HEK293 (cell line): ENCODE measurements at regions not wholly inside any gene's neighbourhood (a gene's known extent, or its start where the extent isn't known, plus 50 kb on each side); places are given as distances from the start of the nearest gene placed in this dataset.

Experiments
- CTCF ChIA-PET: fragments of 350-600 bp; formaldehyde crosslinking; extraction: SDS; loops from one replicate; lab custom pipeline; 2021; ENCODE audit warnings: antibody characterized with exemption; lab: Yijun Ruan, JAX
- POLR2A ChIA-PET: fragments of 300-600 bp; formaldehyde crosslinking; extraction: SDS; loops from one replicate; lab custom pipeline; 2020; ENCODE audit warnings: antibody characterized with exemption, inconsistent platforms; lab: Yijun Ruan, JAX
- H3K27ac ChIP-seq: fragments of 200-500 bp; sonication (Bioruptor generic); 2 replicates; pipeline ENCODE4 v1.5.1; 2014; ENCODE audit warnings: low read depth, low read length, control low read depth, inconsistent platforms; ENCODE audit errors: extremely low read depth
- H3K36me3 ChIP-seq, 2 experiments: fragments of 200-500 bp in 1 of 2; sonication (Bioruptor generic) in 1 of 2; 1 replicate in 1 of 2; 2 replicates in 1 of 2; pipeline ENCODE4 v1.5.1; 2014 to 2017; ENCODE audit warnings: inconsistent platforms in 2 of 2, low read length in 2 of 2; ENCODE audit not compliant: control insufficient read depth in 2 of 2, insufficient read depth in 1 of 2
- H3K4me1 ChIP-seq: fragments of 200-500 bp; sonication (Bioruptor generic); 2 replicates; pipeline ENCODE4 v1.5.1; 2014; ENCODE audit warnings: mild to moderate bottlenecking, low read length, inconsistent platforms; ENCODE audit not compliant: control insufficient read depth, insufficient read depth
- H3K4me3 ChIP-seq: 2 replicates; pipeline ENCODE4 v1.5.1; 2011; ENCODE audit warnings: low read depth, mild to moderate bottlenecking, control low read depth, low read length, moderate library complexity
- H3K9me3 ChIP-seq: fragments of 200-500 bp; sonication (Bioruptor generic); 2 replicates; pipeline ENCODE4 v1.5.1; 2014; ENCODE audit warnings: low read depth, low read length, inconsistent platforms; ENCODE audit not compliant: control insufficient read depth, insufficient read depth
- BCL6B ChIP-seq: fragments of 450-650 bp; formaldehyde crosslinking; IDR thresholded peaks from 2 replicates; pipeline ENCODE4 v1.5.1; 2017; ENCODE audit warnings: missing biosample characterization, missing genetic modification characterization
- GLI2 ChIP-seq: fragments of 450-650 bp; formaldehyde crosslinking; IDR thresholded peaks from 2 replicates; pipeline ENCODE4; 2017; ENCODE audit warnings: missing biosample characterization, missing genetic modification characterization, low read depth, borderline replicate concordance
- IKZF3 ChIP-seq: fragments of 450-650 bp; IDR thresholded peaks from 2 replicates; pipeline ENCODE4 v1.5.0; 2018; ENCODE audit warnings: missing biosample characterization, mild to moderate bottlenecking, missing genetic modification characterization, moderate library complexity
- MZF1 ChIP-seq: fragments of 450-650 bp; formaldehyde crosslinking; IDR thresholded peaks from 2 replicates; pipeline ENCODE4 v1.5.1; 2017; ENCODE audit warnings: missing biosample characterization, missing genetic modification characterization, borderline replicate concordance
- SCRT2 ChIP-seq: fragments of 450-650 bp; formaldehyde crosslinking; IDR thresholded peaks from 2 replicates; pipeline ENCODE4 v1.5.1; 2016; ENCODE audit warnings: missing biosample characterization, missing genetic modification characterization
- SETDB1 ChIP-seq: IDR thresholded peaks from one replicate; pipeline ENCODE4 v1.6.1; 2017; ENCODE audit warnings: mild to moderate bottlenecking, low read length, moderate library complexity, mixed read lengths; ENCODE audit not compliant: insufficient read length
- ZBTB6 ChIP-seq: fragments of 450-650 bp; formaldehyde crosslinking; IDR thresholded peaks from 2 replicates; pipeline ENCODE4 v1.5.1; 2017; ENCODE audit warnings: missing biosample characterization, missing genetic modification characterization
- ZNF10 ChIP-seq: fragments of 450-650 bp; formaldehyde crosslinking; IDR thresholded peaks from 2 replicates; pipeline ENCODE4 v1.5.1; 2017; ENCODE audit warnings: missing biosample characterization, missing genetic modification characterization
- ZNF138 ChIP-seq: fragments of 450-650 bp; formaldehyde crosslinking; IDR thresholded peaks from 2 replicates; pipeline ENCODE4 v1.5.1; 2016; ENCODE audit warnings: missing biosample characterization, missing genetic modification characterization, borderline replicate concordance
- ZNF155 ChIP-seq: fragments of 450-650 bp; formaldehyde crosslinking; IDR thresholded peaks from 2 replicates; pipeline ENCODE4 v1.5.1; 2016; ENCODE audit warnings: missing biosample characterization, missing genetic modification characterization
- ZNF175 ChIP-seq: fragments of 450-650 bp; formaldehyde crosslinking; IDR thresholded peaks from 2 replicates; pipeline ENCODE4 v1.5.1; 2016; ENCODE audit warnings: missing biosample characterization, missing genetic modification characterization
- ZNF202 ChIP-seq: fragments of 450-650 bp; formaldehyde crosslinking; IDR thresholded peaks from 2 replicates; pipeline ENCODE4 v1.5.1; 2016; ENCODE audit warnings: missing biosample characterization, missing genetic modification characterization, borderline replicate concordance
- ZNF239 ChIP-seq: fragments of 450-650 bp; formaldehyde crosslinking; IDR thresholded peaks from 2 replicates; pipeline ENCODE4 v1.5.1; 2016; ENCODE audit warnings: missing biosample characterization, missing genetic modification characterization
- ZNF366 ChIP-seq: fragments of 450-650 bp; formaldehyde crosslinking; conservative IDR thresholded peaks from 2 replicates; pipeline ENCODE4 v1.5.1; 2016; ENCODE audit warnings: missing biosample characterization, missing genetic modification characterization
- ZNF433 ChIP-seq: fragments of 450-650 bp; formaldehyde crosslinking; IDR thresholded peaks from 2 replicates; pipeline ENCODE4 v1.5.1; 2016; ENCODE audit warnings: missing biosample characterization, missing genetic modification characterization, low read depth
- ZNF510 ChIP-seq: fragments of 450-650 bp; formaldehyde crosslinking; IDR thresholded peaks from 2 replicates; pipeline ENCODE4 v1.5.1; 2018; ENCODE audit warnings: mild to moderate bottlenecking, missing genetic modification characterization, missing biosample characterization; ENCODE audit not compliant: insufficient replicate concordance
- ZNF548 ChIP-seq: fragments of 450-650 bp; formaldehyde crosslinking; IDR thresholded peaks from 2 replicates; pipeline ENCODE4 v1.5.1; 2016; ENCODE audit warnings: missing biosample characterization, missing genetic modification characterization
- ZNF555 ChIP-seq: fragments of 450-650 bp; formaldehyde crosslinking; conservative IDR thresholded peaks from 2 replicates; pipeline ENCODE4 v1.5.1; 2017; ENCODE audit warnings: missing biosample characterization, mild to moderate bottlenecking, missing genetic modification characterization, inconsistent platforms
- ZNF580 ChIP-seq: fragments of 450-650 bp; formaldehyde crosslinking; IDR thresholded peaks from 2 replicates; pipeline ENCODE4 v1.5.1; 2016; ENCODE audit warnings: missing biosample characterization, missing genetic modification characterization
- ZNF621 ChIP-seq: fragments of 450-650 bp; formaldehyde crosslinking; IDR thresholded peaks from 2 replicates; pipeline ENCODE4 v1.5.1; 2017; ENCODE audit warnings: missing biosample characterization, missing genetic modification characterization
- ZNF704 ChIP-seq: fragments of 450-650 bp; formaldehyde crosslinking; IDR thresholded peaks from 2 replicates; pipeline ENCODE4 v1.5.1; 2016; ENCODE audit warnings: missing biosample characterization, missing genetic modification characterization
- ZNF830 ChIP-seq: fragments of 450-650 bp; IDR thresholded peaks from 2 replicates; pipeline ENCODE4 v1.5.0; 2018; ENCODE audit warnings: missing biosample characterization, missing genetic modification characterization, low read depth, mild to moderate bottlenecking, moderate library complexity
- ZNF843 ChIP-seq: fragments of 450-650 bp; formaldehyde crosslinking; IDR thresholded peaks from 2 replicates; pipeline ENCODE4 v1.5.1; 2016; ENCODE audit warnings: missing biosample characterization, missing genetic modification characterization
- TF ChIP-seq, protein P1 (sequence below): fragments of 450-650 bp; formaldehyde crosslinking; conservative IDR thresholded peaks from 2 replicates; pipeline ENCODE4 v1.5.1; 2016; ENCODE audit warnings: low read depth, missing biosample characterization, missing genetic modification characterization
- TF ChIP-seq, protein P2 (sequence below): fragments of 450-650 bp; formaldehyde crosslinking; IDR thresholded peaks from 2 replicates; pipeline ENCODE4 v1.5.1; 2016; ENCODE audit warnings: missing biosample characterization, missing genetic modification characterization

GRCh38 chr11:15883455-15883920, 472.9 kb downstream of the SOX6 start:
- no peaks in the 10 kb centered on the region for H3K4me1 ChIP-seq
- TF ChIP-seq ZNF548 (tag by site-specific recombination), result no peak
- no peak for TF ChIP-seq ZBTB6 (tag by site-specific recombination)
- TF ChIP-seq, protein P1, sequence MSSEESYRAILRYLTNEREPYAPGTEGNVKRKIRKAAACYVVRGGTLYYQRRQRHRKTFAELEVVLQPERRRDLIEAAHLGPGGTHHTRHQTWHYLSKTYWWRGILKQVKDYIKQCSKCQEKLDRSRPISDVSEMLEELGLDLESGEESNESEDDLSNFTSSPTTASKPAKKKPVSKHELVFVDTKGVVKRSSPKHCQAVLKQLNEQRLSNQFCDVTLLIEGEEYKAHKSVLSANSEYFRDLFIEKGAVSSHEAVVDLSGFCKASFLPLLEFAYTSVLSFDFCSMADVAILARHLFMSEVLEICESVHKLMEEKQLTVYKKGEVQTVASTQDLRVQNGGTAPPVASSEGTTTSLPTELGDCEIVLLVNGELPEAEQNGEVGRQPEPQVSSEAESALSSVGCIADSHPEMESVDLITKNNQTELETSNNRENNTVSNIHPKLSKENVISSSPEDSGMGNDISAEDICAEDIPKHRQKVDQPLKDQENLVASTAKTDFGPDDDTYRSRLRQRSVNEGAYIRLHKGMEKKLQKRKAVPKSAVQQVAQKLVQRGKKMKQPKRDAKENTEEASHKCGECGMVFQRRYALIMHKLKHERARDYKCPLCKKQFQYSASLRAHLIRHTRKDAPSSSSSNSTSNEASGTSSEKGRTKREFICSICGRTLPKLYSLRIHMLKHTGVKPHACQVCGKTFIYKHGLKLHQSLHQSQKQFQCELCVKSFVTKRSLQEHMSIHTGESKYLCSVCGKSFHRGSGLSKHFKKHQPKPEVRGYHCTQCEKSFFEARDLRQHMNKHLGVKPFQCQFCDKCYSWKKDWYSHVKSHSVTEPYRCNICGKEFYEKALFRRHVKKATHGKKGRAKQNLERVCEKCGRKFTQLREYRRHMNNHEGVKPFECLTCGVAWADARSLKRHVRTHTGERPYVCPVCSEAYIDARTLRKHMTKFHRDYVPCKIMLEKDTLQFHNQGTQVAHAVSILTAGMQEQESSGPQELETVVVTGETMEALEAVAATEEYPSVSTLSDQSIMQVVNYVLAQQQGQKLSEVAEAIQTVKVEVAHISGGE (tag by site-specific recombination), result no peak
- TF ChIP-seq ZNF138, result no peak
- no peak for TF ChIP-seq ZNF202 (tag by site-specific recombination)
- TF ChIP-seq, all 188 proteins: peak for 0
- Histone ChIP-seq H3K36me3 (no peaks in the 10 kb centered on the region), H3K9me3 (no peaks in the 10 kb centered on the region), H3K4me3 (no peak overlapping the region), H3K27ac (no peak overlapping the region)
- ChIA-PET CTCF (no interaction called here), POLR2A (no interaction called here)

GRCh38 chr11:15884141-15884540, 472.2 kb downstream of the SOX6 start:
- Histone ChIP-seq H3K27ac (no peak overlapping the region), H3K9me3 (no peaks in the 10 kb centered on the region), H3K4me1 (no peaks in the 10 kb centered on the region), H3K4me3 (no peak overlapping the region), H3K36me3 (no peaks in the 10 kb centered on the region)
- TF ChIP-seq, protein P2, sequence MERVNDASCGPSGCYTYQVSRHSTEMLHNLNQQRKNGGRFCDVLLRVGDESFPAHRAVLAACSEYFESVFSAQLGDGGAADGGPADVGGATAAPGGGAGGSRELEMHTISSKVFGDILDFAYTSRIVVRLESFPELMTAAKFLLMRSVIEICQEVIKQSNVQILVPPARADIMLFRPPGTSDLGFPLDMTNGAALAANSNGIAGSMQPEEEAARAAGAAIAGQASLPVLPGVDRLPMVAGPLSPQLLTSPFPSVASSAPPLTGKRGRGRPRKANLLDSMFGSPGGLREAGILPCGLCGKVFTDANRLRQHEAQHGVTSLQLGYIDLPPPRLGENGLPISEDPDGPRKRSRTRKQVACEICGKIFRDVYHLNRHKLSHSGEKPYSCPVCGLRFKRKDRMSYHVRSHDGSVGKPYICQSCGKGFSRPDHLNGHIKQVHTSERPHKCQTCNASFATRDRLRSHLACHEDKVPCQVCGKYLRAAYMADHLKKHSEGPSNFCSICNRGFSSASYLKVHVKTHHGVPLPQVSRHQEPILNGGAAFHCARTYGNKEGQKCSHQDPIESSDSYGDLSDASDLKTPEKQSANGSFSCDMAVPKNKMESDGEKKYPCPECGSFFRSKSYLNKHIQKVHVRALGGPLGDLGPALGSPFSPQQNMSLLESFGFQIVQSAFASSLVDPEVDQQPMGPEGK (tag by site-specific recombination), result no peak
- TF ChIP-seq ZNF10 (tag by site-specific recombination), result no peak
- TF ChIP-seq BCL6B (tag by site-specific recombination), result no peak
- no peak for TF ChIP-seq SETDB1
- no peak for TF ChIP-seq SCRT2
- no peak for TF ChIP-seq ZNF830 (tag by site-specific recombination)
- no peak for TF ChIP-seq ZNF366
- no peak for TF ChIP-seq ZNF621
- no peak for TF ChIP-seq MZF1
- TF ChIP-seq ZNF843 (tag by site-specific recombination), result no peak
- TF ChIP-seq ZNF433 (tag by site-specific recombination), result no peak
- TF ChIP-seq IKZF3 (tag by site-specific recombination), result no peak
- no peak for TF ChIP-seq GLI2 (tag by site-specific recombination)
- TF ChIP-seq ZNF704, result no peak
- no peak for TF ChIP-seq ZNF239 (tag by site-specific recombination)
- no peak for TF ChIP-seq ZNF175 (tag by site-specific recombination)
- no peak for TF ChIP-seq ZNF510 (tag by site-specific recombination)
- no peak for TF ChIP-seq ZNF155
- TF ChIP-seq ZNF555, result no peak
- TF ChIP-seq ZNF580 (tag by site-specific recombination), result no peak
- CTCF ChIA-PET, result interaction anchor here (0.6 kb wide), 1 partner anchor 1036 kb away, joined by 3 read pairs; no protein-coding TSS in a partner anchor
- POLR2A ChIA-PET, result no interaction called here
